ENCODE measurements at regions not wholly inside any gene's neighbourhood (a gene's known extent, or its start where the extent isn't known, plus 50 kb on each side); places are given as distances from the start of the nearest gene placed in this dataset.

- CTCF ChIA-PET, result no interaction called here
- WGBS (ENCODE audit: low lambda C conversion rate), result 51% methylated on average over 8 of the region's 8 CpGs
Measured at GRCh38 chr19:32231020-32231419, 114.4 kb upstream of the ZNF507 start.

More at GRCh38 chr19:32231020-32231419, 114.4 kb upstream of the ZNF507 start:
- Histone ChIP-seq H3F3A (replicated peaks; ENCODE audit: insufficient read depth) (no peaks in the 10 kb centered on the region), H3K4me1 (ENCODE audit: control insufficient read depth in 1 of 2, insufficient read depth in 2 of 2, low read depth in 1 of 2, low read length in 1 of 2) (peaks cover 0 to 4% of the 10 kb centered on the region in 2 experiments; a peak in 1 of 4 replicates), H3K27ac (ENCODE audit: low read depth in 2 of 2, low read length in 1 of 2) (no peak overlapping the region), H3K36me3 (replicated peaks in 1 of 2; ENCODE audit: control insufficient read depth in 1 of 2, insufficient read depth in 2 of 2, low read length in 1 of 2) (no peaks in the 10 kb centered on the region), H3K27me3 (ENCODE audit: insufficient read depth) (no peaks in the 10 kb centered on the region), H3K79me2 (ENCODE audit: insufficient read depth) (no peaks in the 10 kb centered on the region), H2AFZ (ENCODE audit: low read depth) (no peak overlapping the region), H3K9me3 (no peaks in the 10 kb centered on the region), H3K9ac (no peak overlapping the region), H3K4me3 (ENCODE audit: low read depth in 2 of 2, low read length in 1 of 2) (no peak overlapping the region), H3K9me2 (no peaks in the 10 kb centered on the region), H4K20me1 (ENCODE audit: insufficient read depth) (no peaks in the 10 kb centered on the region), H3K4me2 (no peak overlapping the region)
- TF ChIP-seq MXI1 (IDR thresholded peaks at IDR 0.05; ENCODE audit: low read depth, low read length), result no peak
- TF ChIP-seq GABPA (IDR thresholded peaks at IDR 0.05; ENCODE audit: low read depth), result no peak
- no peak for TF ChIP-seq USF1 (IDR thresholded peaks at IDR 0.05; ENCODE audit: borderline replicate concordance, low read depth)
- no peak for TF ChIP-seq ZBTB33 (IDR thresholded peaks at IDR 0.05; ENCODE audit: borderline replicate concordance, low read depth)
- no peak for TF ChIP-seq SMC3 (IDR thresholded peaks at IDR 0.05; ENCODE audit: low read depth, low read length)
- no peak for TF ChIP-seq TEAD4 (IDR thresholded peaks at IDR 0.05; ENCODE audit: borderline replicate concordance, insufficient read depth)
- no peak for TF ChIP-seq GATA2 (CRISPR knock-in tag; IDR thresholded peaks at IDR 0.05)
- TF ChIP-seq ELF1 (IDR thresholded peaks at IDR 0.05), result no peak
- TF ChIP-seq SIN3A (IDR thresholded peaks at IDR 0.05; ENCODE audit: borderline replicate concordance, low read depth, low read length), result no peak
- TF ChIP-seq FOXJ3 (CRISPR knock-in tag; IDR thresholded peaks at IDR 0.05), result no peak
- no peak for TF ChIP-seq NFIC (IDR thresholded peaks at IDR 0.05; ENCODE audit: borderline replicate concordance)
- no peak for TF ChIP-seq MEF2A (IDR thresholded peaks at IDR 0.05; ENCODE audit: borderline replicate concordance, low read depth)
- no peak for TF ChIP-seq PBX3 (IDR thresholded peaks at IDR 0.05)
- no peak for TF ChIP-seq EP300 (IDR thresholded peaks at IDR 0.05; ENCODE audit: borderline replicate concordance in 1 of 2, low read depth in 1 of 2, low read length in 1 of 2)
- no peak for TF ChIP-seq FOSL2 (IDR thresholded peaks at IDR 0.05; ENCODE audit: borderline replicate concordance, low read depth)
- TF ChIP-seq MAX (IDR thresholded peaks at IDR 0.05; ENCODE audit: low read depth), result no peak
- no peak for TF ChIP-seq EZH2phosphoT487 (IDR thresholded peaks at IDR 0.05; ENCODE audit: borderline replicate concordance, low read depth)
- no peak for TF ChIP-seq YY1 (IDR thresholded peaks at IDR 0.05; ENCODE audit: low read depth)
- no peak for TF ChIP-seq NRF1 (IDR thresholded peaks at IDR 0.05; ENCODE audit: low read depth, low read length)
- no peak for DNase-seq
- POLR2A ChIA-PET, result no interaction called here

Measured in SK-N-SH (cell line).